Lower lobe of right lung (tissue), 2 donors: ENCODE measurements at regions not wholly inside any gene's neighbourhood (a gene's known extent, or its start where the extent isn't known, plus 50 kb on each side); places are given as distances from the start of the nearest gene placed in this dataset.

Source experiments
- ATAC-seq, 2 donors: fragments of 200-7000 bp; cut with Tn5 transposase; one replicate each; pipeline ENCODE4 v1.9.1; 2020 to 2022; ENCODE audit warnings: mild to moderate bottlenecking in 2 of 2, moderate library complexity in 2 of 2
- DNase-seq: peaks from one replicate; pipeline ENCODE4 v3.0.0-alpha.2; 2020
- H3K27ac ChIP-seq: fragments of 200-600 bp; one replicate; pipeline ENCODE4 v1.8.0; 2022
- H3K27me3 ChIP-seq: fragments of 200-600 bp; one replicate; pipeline ENCODE4 v1.8.0; 2022; ENCODE audit warnings: low read depth
- H3K36me3 ChIP-seq: fragments of 200-600 bp; one replicate; pipeline ENCODE4 v1.8.0; 2022; ENCODE audit warnings: mild to moderate bottlenecking
- H3K4me1 ChIP-seq: fragments of 200-600 bp; one replicate; pipeline ENCODE4 v1.8.0; 2022
- H3K4me3 ChIP-seq: fragments of 200-600 bp; one replicate; pipeline ENCODE4 v1.8.0; 2022; ENCODE audit warnings: mild to moderate bottlenecking
- H3K9me3 ChIP-seq: fragments of 200-600 bp; one replicate; pipeline ENCODE4 v1.8.0; 2022
- intact Hi-C: fragments of 100-400 bp; cut with DNase I; formaldehyde crosslinking; loops from one replicate; pipeline ENCODE4 v1.11.0; 2022
- TF ChIP-seq, protein P1 (sequence below): fragments of 200-600 bp; IDR thresholded peaks from one replicate; pipeline ENCODE4 v1.8.0; 2022; ENCODE audit warnings: antibody characterized with exemption, mild to moderate bottlenecking
- donor health status: DM: no; HTN: yes; CAD: no; lungs with severe emphysema.

DNA sequence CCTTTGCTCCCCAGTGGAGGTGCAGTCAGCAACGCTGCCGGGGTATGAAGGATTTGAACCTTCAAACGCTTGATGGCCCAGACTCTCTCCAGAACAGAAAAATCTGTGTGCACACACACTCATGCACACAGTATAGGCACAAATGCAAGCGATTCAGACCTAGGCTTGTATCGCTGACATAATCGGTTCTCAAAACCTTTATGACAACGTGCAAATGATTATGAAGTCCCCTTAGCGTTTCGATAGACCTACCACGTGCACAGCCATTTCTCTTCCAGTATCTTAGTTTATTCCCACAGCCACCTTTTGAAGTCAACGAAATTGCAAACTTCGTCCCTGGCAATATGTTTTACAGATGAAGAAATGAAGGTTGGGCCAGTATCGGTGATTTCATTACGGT is 138.9 kb upstream of the MYCN start:
- Histone ChIP-seq H3K4me3 (no peak overlapping the region), H3K27me3 (no peaks in the 10 kb centered on the region), H3K36me3 (no peaks in the 10 kb centered on the region), H3K9me3 (no peaks in the 10 kb centered on the region), H3K4me1 (no peaks in the 10 kb centered on the region), H3K27ac (no peak overlapping the region)
- no peak for ATAC-seq
- DNase-seq, result no peak
- TF ChIP-seq, protein P1, sequence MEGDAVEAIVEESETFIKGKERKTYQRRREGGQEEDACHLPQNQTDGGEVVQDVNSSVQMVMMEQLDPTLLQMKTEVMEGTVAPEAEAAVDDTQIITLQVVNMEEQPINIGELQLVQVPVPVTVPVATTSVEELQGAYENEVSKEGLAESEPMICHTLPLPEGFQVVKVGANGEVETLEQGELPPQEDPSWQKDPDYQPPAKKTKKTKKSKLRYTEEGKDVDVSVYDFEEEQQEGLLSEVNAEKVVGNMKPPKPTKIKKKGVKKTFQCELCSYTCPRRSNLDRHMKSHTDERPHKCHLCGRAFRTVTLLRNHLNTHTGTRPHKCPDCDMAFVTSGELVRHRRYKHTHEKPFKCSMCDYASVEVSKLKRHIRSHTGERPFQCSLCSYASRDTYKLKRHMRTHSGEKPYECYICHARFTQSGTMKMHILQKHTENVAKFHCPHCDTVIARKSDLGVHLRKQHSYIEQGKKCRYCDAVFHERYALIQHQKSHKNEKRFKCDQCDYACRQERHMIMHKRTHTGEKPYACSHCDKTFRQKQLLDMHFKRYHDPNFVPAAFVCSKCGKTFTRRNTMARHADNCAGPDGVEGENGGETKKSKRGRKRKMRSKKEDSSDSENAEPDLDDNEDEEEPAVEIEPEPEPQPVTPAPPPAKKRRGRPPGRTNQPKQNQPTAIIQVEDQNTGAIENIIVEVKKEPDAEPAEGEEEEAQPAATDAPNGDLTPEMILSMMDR, result no peak
- intact Hi-C loops, result no loop called here

- DNase-seq (no peak), ATAC-seq (no peak)
- H3K4me3 ChIP-seq, result no peak overlapping the region
- H3K4me1 ChIP-seq, result no peaks in the 10 kb centered on the region
- intact Hi-C loops, result no loop called here
- no peaks in the 10 kb centered on the region for H3K36me3 ChIP-seq
- no peak overlapping the region for H3K27ac ChIP-seq
- H3K9me3 ChIP-seq, result no peaks in the 10 kb centered on the region
- TF ChIP-seq, protein P1, result no peak
- no peaks in the 10 kb centered on the region for H3K27me3 ChIP-seq
These were observed 138.4 kb upstream of the MYCN start for GRCh38 chr2:15801904-15802303.

GRCh38 chr2:15802657-15803542 is 137.4 kb upstream of the MYCN start:
- H3K27me3 ChIP-seq, result no peaks in the 10 kb centered on the region

DNA sequence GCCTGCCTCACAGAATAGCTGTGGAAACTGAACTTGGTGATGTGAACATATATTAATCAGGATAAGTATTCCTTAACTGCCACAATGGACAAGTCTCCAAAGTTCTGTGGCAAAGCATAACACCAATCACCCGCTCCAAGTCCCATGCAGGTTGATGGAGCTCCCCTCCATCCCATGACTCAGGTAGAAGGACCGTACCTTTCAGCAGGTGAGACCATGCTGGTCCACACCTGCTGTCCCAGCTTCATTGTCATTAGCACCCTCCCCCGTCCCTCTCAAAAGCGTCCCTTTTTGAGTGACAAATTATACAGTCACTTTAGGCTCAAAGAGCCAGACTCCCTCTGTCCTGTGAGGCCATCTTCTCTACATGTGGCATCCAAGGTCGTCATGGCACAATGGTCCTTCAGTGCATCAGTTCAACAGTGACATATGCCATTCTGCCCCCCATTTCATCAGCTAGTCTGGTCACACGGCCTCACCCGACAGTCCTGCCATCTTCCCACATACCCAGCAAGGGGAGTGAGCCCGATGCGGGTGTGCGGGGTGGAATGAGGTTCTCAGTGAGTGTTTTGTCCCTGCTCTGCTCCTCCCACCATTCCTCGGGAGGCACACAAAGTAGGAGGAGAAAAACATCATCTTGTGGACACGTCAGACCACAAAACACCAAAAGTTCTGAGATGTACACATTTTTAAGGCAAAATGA is 136.7 kb upstream of the MYCN start:
- intact Hi-C loops, result no loop called here
- no peaks in the 10 kb centered on the region for H3K9me3 ChIP-seq
- no peak for ATAC-seq
- no peaks in the 10 kb centered on the region for H3K36me3 ChIP-seq
- no peak overlapping the region for H3K4me3 ChIP-seq
- DNase-seq, result no peak
- H3K4me1 ChIP-seq, result no peaks in the 10 kb centered on the region
- H3K27ac ChIP-seq, result no peak overlapping the region
- TF ChIP-seq, protein P1, result no peak
- H3K27me3 ChIP-seq, result no peaks in the 10 kb centered on the region

More at GRCh38 chr2:15802657-15803542, 137.4 kb upstream of the MYCN start:
- no peaks in the 10 kb centered on the region for H3K9me3 ChIP-seq
- DNase-seq (no peak), ATAC-seq (no peak)
- TF ChIP-seq, protein P1, result no peak
- H3K27ac ChIP-seq, result no peak overlapping the region
- intact Hi-C loops, result no loop called here
- H3K4me1 ChIP-seq, result no peaks in the 10 kb centered on the region
- H3K4me3 ChIP-seq, result no peak overlapping the region
- H3K36me3 ChIP-seq, result no peaks in the 10 kb centered on the region

- DNase-seq, result no peak
- intact Hi-C loops, result no loop called here
- Histone ChIP-seq H3K27me3 (no peaks in the 10 kb centered on the region), H3K4me1 (no peaks in the 10 kb centered on the region), H3K36me3 (no peaks in the 10 kb centered on the region), H3K4me3 (no peak overlapping the region), H3K9me3 (no peaks in the 10 kb centered on the region), H3K27ac (no peak overlapping the region)
- TF ChIP-seq, protein P1, result no peak
- ATAC-seq, result no peak
These were observed 136.1 kb upstream of the MYCN start for GRCh38 chr2:15804246-15804619.
